ENCODE measurements at regions not wholly inside any gene's neighbourhood (a gene's known extent, or its start where the extent isn't known, plus 50 kb on each side); places are given as distances from the start of the nearest gene placed in this dataset.
A peak's percentile ranks its signal among the peaks of the same experiment; 100 is the strongest.
"Not testable (repeated sequence)": the region's sequence is repeated elsewhere in the genome, so short reads cannot be mapped to it uniquely, and the experiment has no call there.

GRCh38 chr12:31906557-31907301, 52.5 kb upstream of the RESF1 start:
- no peaks in the 10 kb centered on the region for H3K36me3 ChIP-seq (ENCODE audit: control insufficient read depth, insufficient read depth, low read length)
- no peak for TF ChIP-seq CTCF (IDR thresholded peaks at IDR 0.05; ENCODE audit: insufficient read depth, low read length, poor library complexity, severe bottlenecking)
- H3K4me3 ChIP-seq (replicated peaks; ENCODE audit: low read depth, low read length), result no peak overlapping the region
- H3K27me3 ChIP-seq (replicated peaks; ENCODE audit: control insufficient read depth, insufficient read depth, low read length), result no peaks in the 10 kb centered on the region
- peak; percentile 58 for DNase-seq (ENCODE audit: extremely low read depth, insufficient read length)

GRCh38 chr12:31903025-31903424, 56.2 kb upstream of the RESF1 start:
- TF ChIP-seq CTCF (IDR thresholded peaks at IDR 0.05; ENCODE audit: insufficient read depth, low read length, poor library complexity, severe bottlenecking), result no peak
- Histone ChIP-seq H3K4me3 (replicated peaks; ENCODE audit: low read depth, low read length) (no peak overlapping the region), H3K27me3 (replicated peaks; ENCODE audit: control insufficient read depth, insufficient read depth, low read length) (no peaks in the 10 kb centered on the region), H3K36me3 (ENCODE audit: control insufficient read depth, insufficient read depth, low read length) (no peaks in the 10 kb centered on the region)
- DNase-seq (ENCODE audit: extremely low read depth, insufficient read length), result no peak

GRCh38 chr12:31900271-31900670, 58.9 kb upstream of the RESF1 start:
- no peak for DNase-seq (ENCODE audit: extremely low read depth, insufficient read length)
- no peaks in the 10 kb centered on the region for H3K36me3 ChIP-seq (ENCODE audit: control insufficient read depth, insufficient read depth, low read length)
- H3K27me3 ChIP-seq (replicated peaks; ENCODE audit: control insufficient read depth, insufficient read depth, low read length), result no peaks in the 10 kb centered on the region
- H3K4me3 ChIP-seq (replicated peaks; ENCODE audit: low read depth, low read length), result no peak overlapping the region
- TF ChIP-seq CTCF (IDR thresholded peaks at IDR 0.05; ENCODE audit: insufficient read depth, low read length, poor library complexity, severe bottlenecking), result no peak

GRCh38 chr12:31899109-31899508, 60.1 kb upstream of the RESF1 start:
- no peak for TF ChIP-seq CTCF (IDR thresholded peaks at IDR 0.05; ENCODE audit: insufficient read depth, low read length, poor library complexity, severe bottlenecking)

GRCh38 chr12:31897781-31898503, 61.3 kb upstream of the RESF1 start:
- Histone ChIP-seq H3K27me3 (replicated peaks; ENCODE audit: control insufficient read depth, insufficient read depth, low read length) (no peaks in the 10 kb centered on the region), H3K4me3 (replicated peaks; ENCODE audit: low read depth, low read length) (no peak overlapping the region), H3K36me3 (ENCODE audit: control insufficient read depth, insufficient read depth, low read length) (no peaks in the 10 kb centered on the region)
- peak; percentile 49 for DNase-seq (ENCODE audit: extremely low read depth, insufficient read length)
- TF ChIP-seq CTCF (IDR thresholded peaks at IDR 0.05; ENCODE audit: insufficient read depth, low read length, poor library complexity, severe bottlenecking), result no peak

More at GRCh38 chr12:31899109-31899508, 60.1 kb upstream of the RESF1 start:
- DNase-seq (ENCODE audit: extremely low read depth, insufficient read length), result no peak
- Histone ChIP-seq H3K36me3 (ENCODE audit: control insufficient read depth, insufficient read depth, low read length) (no peaks in the 10 kb centered on the region), H3K27me3 (replicated peaks; ENCODE audit: control insufficient read depth, insufficient read depth, low read length) (no peaks in the 10 kb centered on the region), H3K4me3 (replicated peaks; ENCODE audit: low read depth, low read length) (no peak overlapping the region)

- H3K4me3 ChIP-seq (replicated peaks; ENCODE audit: low read depth, low read length); H3K36me3 ChIP-seq (ENCODE audit: control insufficient read depth, insufficient read depth, low read length); H3K27me3 ChIP-seq (replicated peaks; ENCODE audit: control insufficient read depth, insufficient read depth, low read length); DNase-seq (ENCODE audit: extremely low read depth, insufficient read length): not testable (repeated sequence)
These were observed 62.1 kb upstream of the RESF1 start for GRCh38 chr12:31897092-31897491.

All from GM06990 (cell line).